Upper lobe of left lung (tissue), 6 donors: ENCODE measurements at regions not wholly inside any gene's neighbourhood (a gene's known extent, or its start where the extent isn't known, plus 50 kb on each side); places are given as distances from the start of the nearest gene placed in this dataset.
"Not testable (repeated sequence)": the region's sequence is repeated elsewhere in the genome, so short reads cannot be mapped to it uniquely, and the experiment has no call there.

Source experiments
- ATAC-seq, 2 donors: fragments of 200-7000 bp; cut with Tn5 transposase; one replicate each; pipeline ENCODE4 v1.9.1; 2022; ENCODE audit warnings: mild to moderate bottlenecking in 2 of 2, moderate library complexity in 2 of 2; ENCODE audit not compliant: low FRiP score in 2 of 2
- DNase-seq, 2 donors: peaks; one replicate each; pipeline ENCODE4 v3.0.0-alpha.2; 2019 to 2020
- H3K27ac ChIP-seq, 4 donors: fragments of 200-600 bp; sonication (generic); one replicate each; pipeline ENCODE4 v1.5.1; 2016 to 2019
- H3K27me3 ChIP-seq, 4 donors: fragments of 200-600 bp; sonication (generic); one replicate each; pipeline ENCODE4 v1.5.1; 2017 to 2019
- H3K36me3 ChIP-seq, 4 donors: fragments of 200-600 bp; sonication (generic); one replicate each; pipeline ENCODE4 v1.5.1; 2016 to 2019
- H3K4me1 ChIP-seq, 4 donors: fragments of 200-600 bp; sonication (generic); one replicate each; pipeline ENCODE4 v1.5.1; 2018 to 2019
- H3K4me3 ChIP-seq, 4 donors: fragments of 200-600 bp; sonication (generic); one replicate each; pipeline ENCODE4 v1.5.1; 2017 to 2019; ENCODE audit warnings: mild to moderate bottlenecking in 2 of 4, moderate library complexity in 1 of 4
- H3K9me3 ChIP-seq, 4 donors: fragments of 200-600 bp; sonication (generic); one replicate each; pipeline ENCODE4 v1.5.1; 2018 to 2019
- CTCF ChIP-seq, 6 experiments: fragments of 450-650 bp in 4 of 6; fragments of 200-600 bp in 2 of 6; sonication (generic) in 2 of 6; IDR thresholded peaks; one replicate each; pipeline ENCODE4 v1.5.1; 2016 to 2019; ENCODE audit warnings: antibody characterized with exemption in 6 of 6
- EP300 ChIP-seq, 4 donors: sonication (generic); formaldehyde crosslinking; IDR thresholded peaks; one replicate each; pipeline ENCODE4 v1.5.1; 2017; ENCODE audit warnings: antibody characterized with exemption in 4 of 4, control low read depth in 2 of 4
- POLR2A ChIP-seq, 4 donors: fragments of 450-650 bp; IDR thresholded peaks; one replicate each; pipeline ENCODE4 v1.5.1; 2016 to 2017; ENCODE audit warnings: antibody characterized with exemption in 4 of 4, mild to moderate bottlenecking in 2 of 4
- POLR2AphosphoS5 ChIP-seq, 2 donors: sonication (generic); formaldehyde crosslinking; IDR thresholded peaks; one replicate each; pipeline ENCODE4 v1.5.1; 2017; ENCODE audit warnings: antibody characterized with exemption in 2 of 2
- WGBS, 2 donors: methylation state at CpG; one replicate each; pipeline ENCODE4 v1.1.5; 2017 to 2018; 5-methylcytosine and 5-hydroxymethylcytosine counted together
- donor health status: DM: no; HTN: no; CAD: no; lungs with moderate emphysema.
- donor health status: DM: no; HTN: yes; CAD: no; lungs with severe emphysema.

GRCh38 chr6:169115632-169116031 is 138.0 kb downstream of the THBS2 start:
- no peak for DNase-seq
- Histone ChIP-seq H3K27me3 (no peaks in the 10 kb centered on the region), H3K4me1 (no peaks in the 10 kb centered on the region), H3K27ac (no peak overlapping the region), H3K4me3 (no peak overlapping the region), H3K9me3 (no peaks in the 10 kb centered on the region), H3K36me3 (no peaks in the 10 kb centered on the region)
- WGBS, 2 donors = 69 to 70% methylated on average over 3 of the region's 3 CpGs
- ATAC-seq = peak in 1 of 2 donors; percentile 48
- no peak for TF ChIP-seq POLR2A (IDR thresholded peaks at IDR 0.05)

GRCh38 chr6:169114632-169115031 is 139.0 kb downstream of the THBS2 start:
- not testable (repeated sequence) for H3K36me3 ChIP-seq, H3K9me3 ChIP-seq, H3K27me3 ChIP-seq, H3K4me1 ChIP-seq, H3K27ac ChIP-seq, H3K4me3 ChIP-seq, DNase-seq, ATAC-seq
- 85 to 87% methylated on average over 8 of the region's 8 CpGs for WGBS, 2 donors

- WGBS, 2 donors = 35 to 55% methylated on average over 10 of the region's 10 CpGs
- ATAC-seq (no peak), DNase-seq (no peak)
- H3K4me1 ChIP-seq = no peaks in the 10 kb centered on the region
- H3K27ac ChIP-seq = no peak overlapping the region
- TF ChIP-seq EP300 (IDR thresholded peaks at IDR 0.05) = no peak
- no peak for TF ChIP-seq POLR2A (IDR thresholded peaks at IDR 0.05)
- no peaks in the 10 kb centered on the region for H3K36me3 ChIP-seq
- no peaks in the 10 kb centered on the region for H3K9me3 ChIP-seq
- no peak overlapping the region for H3K4me3 ChIP-seq
- no peaks in the 10 kb centered on the region for H3K27me3 ChIP-seq
Measured at GRCh38 chr6:169112483-169113320, 140.9 kb downstream of the THBS2 start.

GRCh38 chr6:169111203-169111602 is 142.4 kb downstream of the THBS2 start:
- no peak overlapping the region for H3K4me3 ChIP-seq
- no peaks in the 10 kb centered on the region for H3K36me3 ChIP-seq
- no peak for ATAC-seq
- no peaks in the 10 kb centered on the region for H3K4me1 ChIP-seq
- no peaks in the 10 kb centered on the region for H3K27me3 ChIP-seq
- TF ChIP-seq EP300 (IDR thresholded peaks at IDR 0.05) (no peak), CTCF (IDR thresholded peaks at IDR 0.05) (no peak), POLR2AphosphoS5 (IDR thresholded peaks at IDR 0.05) (no peak), POLR2A (IDR thresholded peaks at IDR 0.05) (no peak)
- no peak overlapping the region for H3K27ac ChIP-seq
- H3K9me3 ChIP-seq = no peaks in the 10 kb centered on the region
- 81 to 95% methylated on average over 2 to 5 of the region's 5 CpGs for WGBS, 2 donors
- DNase-seq = no peak

GRCh38 chr6:169109411-169110220 is 144.0 kb downstream of the THBS2 start:
- ATAC-seq (no peak), DNase-seq (no peak)
- Histone ChIP-seq H3K27ac (no peak overlapping the region), H3K9me3 (no peaks in the 10 kb centered on the region), H3K4me1 (no peaks in the 10 kb centered on the region), H3K27me3 (no peaks in the 10 kb centered on the region), H3K4me3 (no peak overlapping the region), H3K36me3 (no peaks in the 10 kb centered on the region)
- WGBS, 2 donors = 82 to 87% methylated on average over 5 of the region's 5 CpGs
- TF ChIP-seq POLR2AphosphoS5 (IDR thresholded peaks at IDR 0.05) (no peak), POLR2A (IDR thresholded peaks at IDR 0.05) (no peak), CTCF (IDR thresholded peaks at IDR 0.05) (no peak), EP300 (IDR thresholded peaks at IDR 0.05) (no peak)

GRCh38 chr6:169108753-169109152 is 144.9 kb downstream of the THBS2 start:
- DNase-seq (no peak), ATAC-seq (peak in 1 of 2 donors; percentile 60)
- no peaks in the 10 kb centered on the region for H3K9me3 ChIP-seq
- no peak overlapping the region for H3K4me3 ChIP-seq
- H3K27ac ChIP-seq = no peak overlapping the region
- no peaks in the 10 kb centered on the region for H3K27me3 ChIP-seq
- 99 to 100% methylated on average over 5 of the region's 5 CpGs for WGBS, 2 donors
- TF ChIP-seq POLR2AphosphoS5 (IDR thresholded peaks at IDR 0.05) = no peak
- no peak for TF ChIP-seq EP300 (IDR thresholded peaks at IDR 0.05)
- TF ChIP-seq CTCF (IDR thresholded peaks at IDR 0.05) = no peak
- TF ChIP-seq POLR2A (IDR thresholded peaks at IDR 0.05) = no peak
- no peaks in the 10 kb centered on the region for H3K36me3 ChIP-seq
- H3K4me1 ChIP-seq = no peaks in the 10 kb centered on the region
